HepG2 (cell line): ENCODE measurements at regions not wholly inside any gene's neighbourhood (a gene's known extent, or its start where the extent isn't known, plus 50 kb on each side); places are given as distances from the start of the nearest gene placed in this dataset.

Experiments used
- ATAC-seq: fragments of 200-7000 bp; cut with Tn5 transposase; 3 replicates; pipeline ENCODE4 v1.9.1; 2020; ENCODE audit warnings: mild to moderate bottlenecking, moderate library complexity
- BruUV-seq: library from RNA; stranded (reverse); fragments of 400-500 nt; replicated peaks from 2 replicates; lab custom pipeline; 2021; lab: Mats Ljungman, UMichigan
- CTCF ChIA-PET: fragments of 300-600 bp; formaldehyde crosslinking; extraction: SDS; loops from one replicate; lab custom pipeline; 2021; ENCODE audit warnings: low total read pairs, inconsistent platforms, low intra/inter-chr PET ratio; lab: Yijun Ruan, JAX
- POLR2A ChIA-PET: fragments of 350-600 bp; sonication (Branson Sonifier 250); formaldehyde crosslinking; loops from one replicate; lab custom pipeline; 2020; ENCODE audit warnings: antibody characterized with exemption, inconsistent platforms; lab: Yijun Ruan, JAX
- DNase-seq: peaks from one replicate; pipeline ENCODE4 v3.0.0-alpha.2; 2015; ENCODE audit warnings: low spot score
- FAIRE-seq: peaks from 3 replicates; lab custom pipeline; 2011; peaks lifted over from hg19 to GRCh38; lab: Jason Lieb, UNC
- H2AFZ ChIP-seq: one replicate; pipeline ENCODE4 v1.6.1; 2011; ENCODE audit warnings: low read length, inconsistent platforms
- H3K27ac ChIP-seq: fragments of 300-600 bp; 3 replicates; pipeline ENCODE4 v1.8.0; 2011; ENCODE audit warnings: mixed run types, mild to moderate bottlenecking, mixed read lengths, low read length, inconsistent platforms; ENCODE audit not compliant: insufficient read depth; ENCODE audit errors: extremely low read length
- H3K27me3 ChIP-seq, 2 experiments: fragments of 200-600 bp in 1 of 2; 2 replicates in 1 of 2; 3 replicates in 1 of 2; pipeline versions ENCODE4 v1.6.0 to v1.8.0; 2011; ENCODE audit warnings: low read length in 2 of 2, mild to moderate bottlenecking in 2 of 2, moderate library complexity in 2 of 2, inconsistent platforms in 1 of 2; ENCODE audit not compliant: insufficient read depth in 2 of 2, control insufficient read depth in 1 of 2
- H3K36me3 ChIP-seq, 2 experiments: fragments of 200-600 bp in 1 of 2; replicated peaks in 1 of 2; 2 replicates in 1 of 2; 3 replicates in 1 of 2; pipeline versions ENCODE4 v1.5.1 to v1.8.0; 2011; ENCODE audit warnings: low read length in 2 of 2, inconsistent platforms in 1 of 2; ENCODE audit not compliant: insufficient read depth in 2 of 2, control insufficient read depth in 1 of 2
- H3K4me1 ChIP-seq: 2 replicates; pipeline ENCODE4 v1.5.1; 2012; ENCODE audit warnings: low read length, inconsistent platforms; ENCODE audit not compliant: insufficient read depth
- H3K4me2 ChIP-seq: 2 replicates; pipeline ENCODE4 v1.6.0; 2011; ENCODE audit warnings: low read depth, low read length, inconsistent platforms
- H3K4me3 ChIP-seq, 3 experiments: fragments of 200-600 bp in 1 of 3; sonication (generic), shearing (Covaris generic) in 1 of 3; replicated peaks in 1 of 3; 2 replicates each; pipeline ENCODE4 v1.5.1; 2011 to 2016; ENCODE audit warnings: low read length in 3 of 3, inconsistent platforms in 2 of 3, low read depth in 2 of 3, mild to moderate bottlenecking in 2 of 3, control low read depth in 1 of 3, mixed read lengths in 1 of 3; ENCODE audit not compliant: insufficient read depth in 1 of 3
- H3K79me2 ChIP-seq: one replicate; pipeline ENCODE4 v1.6.1; 2011; ENCODE audit warnings: low read length, inconsistent platforms; ENCODE audit not compliant: insufficient read depth
- H3K9ac ChIP-seq: 2 replicates; pipeline ENCODE4 v1.6.0; 2011; ENCODE audit warnings: mild to moderate bottlenecking, low read depth, low read length, inconsistent platforms; ENCODE audit not compliant: insufficient read depth
- H3K9me3 ChIP-seq: 2 replicates; pipeline ENCODE4 v1.5.1; 2012; ENCODE audit warnings: mild to moderate bottlenecking, low read length
- H4K20me1 ChIP-seq: 2 replicates; pipeline ENCODE4 v1.6.0; 2011; ENCODE audit warnings: inconsistent platforms, mild to moderate bottlenecking, low read length, moderate library complexity; ENCODE audit not compliant: insufficient read depth
- CCAR2 ChIP-seq: fragments of 200-400 bp; formaldehyde crosslinking; optimal IDR thresholded peaks from 2 replicates; pipeline ENCODE3; 2018; ENCODE audit warnings: low read depth, mild to moderate bottlenecking, low read length, moderate library complexity
- FOXK1 ChIP-seq: sonication (generic); formaldehyde crosslinking; IDR thresholded peaks from 2 replicates; pipeline ENCODE4 v1.4.0; 2020; ENCODE audit warnings: low read depth, missing genetic modification reagents, borderline replicate concordance
- MED1 ChIP-seq: sonication (generic); formaldehyde crosslinking; IDR thresholded peaks from 2 replicates; pipeline ENCODE4 v1.4.0; 2020; ENCODE audit warnings: missing genetic modification reagents
- RFXAP ChIP-seq: sonication (generic); formaldehyde crosslinking; IDR thresholded peaks from 2 replicates; pipeline ENCODE4 v1.4.0; 2020; ENCODE audit warnings: missing genetic modification reagents, borderline replicate concordance
- YEATS4 ChIP-seq: sonication (generic); formaldehyde crosslinking; IDR thresholded peaks from 2 replicates; pipeline ENCODE4 v1.4.0; 2020; ENCODE audit warnings: missing genetic modification reagents, borderline replicate concordance
- ZBTB7B ChIP-seq: sonication (generic); formaldehyde crosslinking; IDR thresholded peaks from 2 replicates; pipeline ENCODE4 v1.4.0; 2020; ENCODE audit warnings: missing genetic modification reagents
- ZBTB8A ChIP-seq: sonication (generic); formaldehyde crosslinking; IDR thresholded peaks from 2 replicates; pipeline ENCODE4 v1.4.0; 2020; ENCODE audit warnings: mild to moderate bottlenecking, low read depth, missing genetic modification reagents, borderline replicate concordance
- ZC3H13 ChIP-seq: sonication (generic); formaldehyde crosslinking; IDR thresholded peaks from 2 replicates; pipeline ENCODE4 v1.8.1; 2023; ENCODE audit warnings: mild to moderate bottlenecking, missing genetic modification reagents, moderate library complexity
- ZNF317 ChIP-seq: sonication (generic); formaldehyde crosslinking; IDR thresholded peaks from 2 replicates; pipeline ENCODE4 v1.5.0; 2020; ENCODE audit warnings: mild to moderate bottlenecking, missing genetic modification reagents
- ZNF562 ChIP-seq: sonication (generic); formaldehyde crosslinking; IDR thresholded peaks from 2 replicates; pipeline ENCODE4 v1.8.0; 2022; ENCODE audit warnings: missing genetic modification reagents, borderline replicate concordance
- ZNF724P ChIP-seq: sonication (generic); formaldehyde crosslinking; IDR thresholded peaks from 2 replicates; pipeline ENCODE4 v1.8.0; 2022; ENCODE audit warnings: missing genetic modification reagents, borderline replicate concordance
- ZNF761 ChIP-seq: sonication (generic); formaldehyde crosslinking; conservative IDR thresholded peaks from 2 replicates; pipeline ENCODE4 v1.4.0; 2020; ENCODE audit warnings: mild to moderate bottlenecking, missing genetic modification reagents
- ZSCAN25 ChIP-seq: sonication (generic); formaldehyde crosslinking; IDR thresholded peaks from 2 replicates; pipeline ENCODE4 v1.8.0; 2022; ENCODE audit warnings: mild to moderate bottlenecking, missing genetic modification reagents
- WGBS: methylation state at CpG from one replicate; pipeline ENCODE4 v1.1.6; 2017; ENCODE audit warnings: low lambda C conversion rate; 5-methylcytosine and 5-hydroxymethylcytosine counted together
- in situ Hi-C: cut with HindIII; loops from 2 replicates; pipeline ENCODE4 v1.10.0; 2017; ENCODE audit warnings: low pct_unique_long_range_greater_than_20kb; ENCODE audit not compliant: extremely low pct_ligation_motif_present
- intact Hi-C: fragments of 100-400 bp; cut with micrococcal nuclease; formaldehyde crosslinking; loops from one replicate; pipeline ENCODE4 v1.10.0; 2022; ENCODE audit not compliant: unreplicated experiment
- TF ChIP-seq, protein P1 (sequence below): sonication (generic); formaldehyde crosslinking; IDR thresholded peaks from 2 replicates; pipeline ENCODE4 v1.4.0; 2020; ENCODE audit warnings: missing genetic modification reagents, mild to moderate bottlenecking, borderline replicate concordance
- TF ChIP-seq, protein P2 (sequence below): sonication (generic); formaldehyde crosslinking; IDR thresholded peaks from 2 replicates; pipeline ENCODE4 v1.5.0; 2020; ENCODE audit warnings: mild to moderate bottlenecking, missing genetic modification reagents, borderline replicate concordance
- TF ChIP-seq, protein P3 (sequence below): sonication (generic); formaldehyde crosslinking; IDR thresholded peaks from 2 replicates; pipeline ENCODE4 v1.4.0; 2020; ENCODE audit warnings: missing genetic modification reagents, borderline replicate concordance

DNA sequence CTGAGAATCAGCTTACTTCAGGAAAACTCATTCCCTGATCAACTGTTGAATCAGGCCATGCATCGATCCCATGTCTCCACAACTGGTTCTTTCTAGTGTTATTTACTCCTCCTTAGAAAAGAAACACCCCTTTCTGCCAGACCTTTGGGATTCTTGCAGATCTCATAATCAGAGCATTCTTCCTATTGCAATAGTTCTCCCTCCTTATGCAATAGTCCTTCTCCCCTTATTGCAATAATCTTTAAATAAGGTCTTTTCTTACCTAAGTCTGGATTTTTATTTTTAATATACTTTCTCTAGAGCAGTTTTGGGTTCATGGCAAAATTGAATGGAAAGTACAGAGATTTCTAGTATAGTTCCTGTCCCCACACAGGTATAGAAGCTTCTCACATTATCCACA, 141.9 kb upstream of the SGO1 start (continued):
- no peak for TF ChIP-seq ZNF761

DNA sequence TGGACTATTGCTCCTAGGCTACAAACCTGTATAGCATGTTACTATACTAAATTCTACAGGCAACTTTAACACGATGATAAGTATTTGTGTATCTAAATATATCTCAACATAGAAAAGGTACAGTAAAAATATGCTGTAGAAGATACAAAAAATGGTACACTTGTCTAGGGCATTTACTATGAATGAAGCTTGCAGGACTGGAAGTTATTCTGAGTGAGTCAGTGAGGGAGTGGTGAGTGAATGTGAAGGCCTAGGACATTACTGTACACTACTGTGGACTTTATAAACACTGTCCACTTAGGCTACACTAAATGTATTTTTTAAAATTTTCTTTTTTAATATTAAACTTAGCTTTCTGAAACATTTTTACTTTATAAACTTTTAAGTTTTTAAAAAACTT, 140.5 kb upstream of the SGO1 start:
- Histone ChIP-seq H3K4me3 (no peak overlapping the region), H4K20me1 (no peaks in the 10 kb centered on the region), H3K79me2 (no peaks in the 10 kb centered on the region), H2AFZ (no peak overlapping the region), H3K9me3 (no peaks in the 10 kb centered on the region), H3K36me3 (no peaks in the 10 kb centered on the region), H3K27me3 (no peaks in the 10 kb centered on the region), H3K9ac (no peak overlapping the region), H3K27ac (no peak overlapping the region), H3K4me2 (no peak overlapping the region), H3K4me1 (peaks cover 31% of the 10 kb centered on the region)
- ATAC-seq = no peak
- 56% methylated on average over 1 of the region's 1 CpG for WGBS
- ChIA-PET CTCF (no interaction called here), POLR2A (no interaction called here)
- no peak for FAIRE-seq
- in situ Hi-C loops = no loop called here
- DNase-seq = no peak
- no TSS peak for BruUV-seq
- intact Hi-C loops = no loop called here
- TF ChIP-seq ZNF317 (CRISPR knock-in tag) = no peak
- no peak for TF ChIP-seq ZSCAN25 (CRISPR knock-in tag)
- TF ChIP-seq, protein P1, sequence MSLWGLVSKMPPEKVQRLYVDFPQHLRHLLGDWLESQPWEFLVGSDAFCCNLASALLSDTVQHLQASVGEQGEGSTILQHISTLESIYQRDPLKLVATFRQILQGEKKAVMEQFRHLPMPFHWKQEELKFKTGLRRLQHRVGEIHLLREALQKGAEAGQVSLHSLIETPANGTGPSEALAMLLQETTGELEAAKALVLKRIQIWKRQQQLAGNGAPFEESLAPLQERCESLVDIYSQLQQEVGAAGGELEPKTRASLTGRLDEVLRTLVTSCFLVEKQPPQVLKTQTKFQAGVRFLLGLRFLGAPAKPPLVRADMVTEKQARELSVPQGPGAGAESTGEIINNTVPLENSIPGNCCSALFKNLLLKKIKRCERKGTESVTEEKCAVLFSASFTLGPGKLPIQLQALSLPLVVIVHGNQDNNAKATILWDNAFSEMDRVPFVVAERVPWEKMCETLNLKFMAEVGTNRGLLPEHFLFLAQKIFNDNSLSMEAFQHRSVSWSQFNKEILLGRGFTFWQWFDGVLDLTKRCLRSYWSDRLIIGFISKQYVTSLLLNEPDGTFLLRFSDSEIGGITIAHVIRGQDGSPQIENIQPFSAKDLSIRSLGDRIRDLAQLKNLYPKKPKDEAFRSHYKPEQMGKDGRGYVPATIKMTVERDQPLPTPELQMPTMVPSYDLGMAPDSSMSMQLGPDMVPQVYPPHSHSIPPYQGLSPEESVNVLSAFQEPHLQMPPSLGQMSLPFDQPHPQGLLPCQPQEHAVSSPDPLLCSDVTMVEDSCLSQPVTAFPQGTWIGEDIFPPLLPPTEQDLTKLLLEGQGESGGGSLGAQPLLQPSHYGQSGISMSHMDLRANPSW (CRISPR knock-in tag) = no peak
- TF ChIP-seq MED1 (CRISPR knock-in tag) = no peak
- no peak for TF ChIP-seq ZC3H13 (CRISPR knock-in tag)
- no peak for TF ChIP-seq ZNF562 (CRISPR knock-in tag)
- TF ChIP-seq, protein P2, sequence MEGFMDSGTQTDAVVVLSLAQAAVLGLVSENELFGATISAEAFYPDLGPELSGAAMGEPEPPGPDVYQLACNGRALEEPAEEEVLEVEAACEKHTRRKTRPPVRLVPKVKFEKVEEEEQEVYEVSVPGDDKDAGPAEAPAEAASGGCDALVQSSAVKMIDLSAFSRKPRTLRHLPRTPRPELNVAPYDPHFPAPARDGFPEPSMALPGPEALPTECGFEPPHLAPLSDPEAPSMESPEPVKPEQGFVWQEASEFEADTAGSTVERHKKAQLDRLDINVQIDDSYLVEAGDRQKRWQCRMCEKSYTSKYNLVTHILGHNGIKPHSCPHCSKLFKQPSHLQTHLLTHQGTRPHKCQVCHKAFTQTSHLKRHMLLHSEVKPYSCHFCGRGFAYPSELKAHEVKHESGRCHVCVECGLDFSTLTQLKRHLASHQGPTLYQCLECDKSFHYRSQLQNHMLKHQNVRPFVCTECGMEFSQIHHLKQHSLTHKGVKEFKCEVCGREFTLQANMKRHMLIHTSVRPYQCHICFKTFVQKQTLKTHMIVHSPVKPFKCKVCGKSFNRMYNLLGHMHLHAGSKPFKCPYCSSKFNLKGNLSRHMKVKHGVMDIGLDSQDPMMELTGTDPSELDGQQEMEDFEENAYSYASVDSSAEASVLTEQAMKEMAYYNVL (CRISPR knock-in tag) = no peak
- TF ChIP-seq ZBTB7B (CRISPR knock-in tag) = no peak
- TF ChIP-seq ZBTB8A (CRISPR knock-in tag) = no peak
- TF ChIP-seq FOXK1 (CRISPR knock-in tag) = no peak
- no peak for TF ChIP-seq YEATS4 (CRISPR knock-in tag)
- no peak for TF ChIP-seq CCAR2
- TF ChIP-seq RFXAP (CRISPR knock-in tag) = no peak
- TF ChIP-seq, protein P3, sequence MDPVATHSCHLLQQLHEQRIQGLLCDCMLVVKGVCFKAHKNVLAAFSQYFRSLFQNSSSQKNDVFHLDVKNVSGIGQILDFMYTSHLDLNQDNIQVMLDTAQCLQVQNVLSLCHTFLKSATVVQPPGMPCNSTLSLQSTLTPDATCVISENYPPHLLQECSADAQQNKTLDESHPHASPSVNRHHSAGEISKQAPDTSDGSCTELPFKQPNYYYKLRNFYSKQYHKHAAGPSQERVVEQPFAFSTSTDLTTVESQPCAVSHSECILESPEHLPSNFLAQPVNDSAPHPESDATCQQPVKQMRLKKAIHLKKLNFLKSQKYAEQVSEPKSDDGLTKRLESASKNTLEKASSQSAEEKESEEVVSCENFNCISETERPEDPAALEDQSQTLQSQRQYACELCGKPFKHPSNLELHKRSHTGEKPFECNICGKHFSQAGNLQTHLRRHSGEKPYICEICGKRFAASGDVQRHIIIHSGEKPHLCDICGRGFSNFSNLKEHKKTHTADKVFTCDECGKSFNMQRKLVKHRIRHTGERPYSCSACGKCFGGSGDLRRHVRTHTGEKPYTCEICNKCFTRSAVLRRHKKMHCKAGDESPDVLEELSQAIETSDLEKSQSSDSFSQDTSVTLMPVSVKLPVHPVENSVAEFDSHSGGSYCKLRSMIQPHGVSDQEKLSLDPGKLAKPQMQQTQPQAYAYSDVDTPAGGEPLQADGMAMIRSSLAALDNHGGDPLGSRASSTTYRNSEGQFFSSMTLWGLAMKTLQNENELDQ = no peak
- TF ChIP-seq ZNF724P = no peak
- TF ChIP-seq, all 625 proteins: peak for 0
